Daoy (cell line): ENCODE measurements at regions not wholly inside any gene's neighbourhood (a gene's known extent, or its start where the extent isn't known, plus 50 kb on each side); places are given as distances from the start of the nearest gene placed in this dataset.
"Not testable (repeated sequence)": the region's sequence is repeated elsewhere in the genome, so short reads cannot be mapped to it uniquely, and the experiment has no call there.

Experiments used
- DNase-seq: peaks from one replicate; pipeline ENCODE4 v3.0.0-alpha.2; 2015; ENCODE audit warnings: low read depth

DNA sequence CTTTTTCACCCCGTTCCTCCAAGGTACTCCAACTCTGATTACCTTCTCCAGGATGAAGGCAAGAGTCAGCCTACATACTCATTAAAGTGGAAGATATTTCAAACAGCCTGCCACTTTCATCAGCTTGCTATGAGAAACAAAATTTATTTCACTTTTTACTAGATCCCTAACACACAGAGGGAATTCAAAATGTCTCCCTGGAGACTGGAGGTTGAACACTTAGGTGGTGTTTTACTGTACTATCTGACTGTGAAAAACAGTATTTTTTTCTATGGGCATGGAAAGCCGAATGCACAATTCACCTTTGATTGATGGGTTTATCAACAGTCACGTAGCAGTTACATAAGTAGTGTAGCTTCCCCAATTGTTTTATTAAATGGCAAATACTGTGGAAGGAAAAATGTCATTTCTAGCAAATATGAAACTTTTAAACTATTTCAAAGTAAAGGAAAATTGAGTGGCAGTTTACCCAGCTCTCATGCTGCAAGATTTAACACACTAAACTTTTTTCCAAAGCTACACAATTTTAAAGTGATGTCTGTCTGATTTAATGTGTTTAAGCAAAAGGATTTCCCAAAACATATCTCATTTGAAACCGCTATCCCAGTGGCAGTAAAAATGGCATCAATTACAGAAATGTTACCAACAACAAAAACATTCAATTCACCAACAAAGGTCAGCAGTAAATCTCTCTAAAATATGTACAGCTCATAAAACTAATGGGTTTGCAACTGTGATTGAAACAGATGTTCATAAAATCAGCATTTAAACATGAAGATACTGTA is 125.0 kb upstream of the TLE4 start:
- no peak for DNase-seq

DNA sequence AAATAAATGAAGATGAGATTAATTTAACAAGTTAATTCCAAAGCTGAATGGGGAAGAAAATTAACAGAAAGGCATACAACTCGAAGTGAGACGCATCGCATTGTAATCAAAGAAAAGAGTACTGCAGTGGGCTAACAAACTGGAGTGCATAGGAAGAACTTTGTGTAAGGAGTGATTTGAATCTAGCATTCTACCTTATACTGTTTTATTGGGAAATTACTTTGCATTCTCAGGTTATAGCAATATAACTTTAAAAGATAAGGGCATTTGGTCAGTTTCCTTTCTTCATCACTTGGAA is 124.5 kb upstream of the TLE4 start:
- DNase-seq, result no peak

DNA sequence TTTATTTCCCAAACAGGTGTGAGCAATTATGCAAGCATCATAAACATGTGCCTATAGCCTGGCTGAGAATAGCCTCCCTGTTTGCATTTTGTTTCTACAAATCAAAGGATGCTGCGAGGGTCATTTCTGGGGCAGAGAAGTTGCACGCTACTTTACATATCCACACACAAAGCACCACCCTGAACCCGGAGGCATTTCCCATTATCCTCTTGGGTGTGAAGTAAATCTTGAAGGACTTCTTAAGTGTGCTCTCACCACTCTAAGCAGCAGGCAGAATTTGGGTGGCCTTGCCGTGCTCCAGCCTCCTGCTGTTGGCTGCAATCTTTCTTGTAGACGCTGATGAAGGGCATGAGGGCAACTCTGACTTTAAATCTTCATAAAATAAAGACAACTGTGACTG is 124.0 kb upstream of the TLE4 start:
- no peak for DNase-seq

GRCh38 chr9:79452265-79452664 is 119.5 kb upstream of the TLE4 start:
- no peak for DNase-seq

DNA sequence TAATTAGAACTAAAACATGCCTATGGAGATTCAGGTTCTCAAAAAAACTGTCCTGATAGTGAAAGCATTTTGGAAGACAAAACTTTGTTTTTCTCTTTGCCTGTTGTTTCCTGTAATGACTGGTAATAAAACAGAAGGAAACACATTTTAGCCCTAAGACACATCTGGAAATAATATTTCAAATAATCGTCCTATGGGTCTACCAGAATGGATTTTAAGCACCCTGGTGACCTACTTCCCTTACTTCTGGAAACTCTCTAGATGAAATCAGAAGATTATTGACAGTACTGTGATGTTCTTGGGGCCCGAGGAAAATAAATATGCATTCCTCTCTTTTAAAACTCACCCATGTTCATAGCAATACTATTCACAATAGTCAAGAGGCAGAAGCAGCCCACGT is 110.1 kb upstream of the TLE4 start:
- no peak for DNase-seq

GRCh38 chr9:79465156-79465555 is 106.6 kb upstream of the TLE4 start:
- no peak for DNase-seq

- DNase-seq, result no peak
These were observed 102.6 kb upstream of the TLE4 start for GRCh38 chr9:79469164-79469563.

DNA sequence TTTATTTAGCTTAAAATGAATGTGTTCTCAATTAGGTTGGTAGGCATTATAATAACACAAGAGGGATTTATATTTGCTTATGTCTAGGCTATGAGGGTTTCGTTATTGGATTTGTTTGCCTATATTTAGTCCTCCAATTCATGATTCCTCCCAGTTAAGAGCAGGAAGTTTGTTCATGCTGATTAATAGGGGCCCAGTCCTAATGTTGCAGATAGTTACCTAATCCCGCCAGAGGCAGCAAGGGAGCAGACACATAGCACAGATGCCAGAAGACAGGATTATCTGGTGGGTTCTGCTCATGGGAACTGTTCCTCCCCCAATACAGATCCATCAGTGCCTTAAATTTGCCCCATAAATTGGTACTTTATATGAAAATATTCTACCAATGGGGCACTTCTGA is 100.8 kb upstream of the TLE4 start:
- DNase-seq, result no peak

DNA sequence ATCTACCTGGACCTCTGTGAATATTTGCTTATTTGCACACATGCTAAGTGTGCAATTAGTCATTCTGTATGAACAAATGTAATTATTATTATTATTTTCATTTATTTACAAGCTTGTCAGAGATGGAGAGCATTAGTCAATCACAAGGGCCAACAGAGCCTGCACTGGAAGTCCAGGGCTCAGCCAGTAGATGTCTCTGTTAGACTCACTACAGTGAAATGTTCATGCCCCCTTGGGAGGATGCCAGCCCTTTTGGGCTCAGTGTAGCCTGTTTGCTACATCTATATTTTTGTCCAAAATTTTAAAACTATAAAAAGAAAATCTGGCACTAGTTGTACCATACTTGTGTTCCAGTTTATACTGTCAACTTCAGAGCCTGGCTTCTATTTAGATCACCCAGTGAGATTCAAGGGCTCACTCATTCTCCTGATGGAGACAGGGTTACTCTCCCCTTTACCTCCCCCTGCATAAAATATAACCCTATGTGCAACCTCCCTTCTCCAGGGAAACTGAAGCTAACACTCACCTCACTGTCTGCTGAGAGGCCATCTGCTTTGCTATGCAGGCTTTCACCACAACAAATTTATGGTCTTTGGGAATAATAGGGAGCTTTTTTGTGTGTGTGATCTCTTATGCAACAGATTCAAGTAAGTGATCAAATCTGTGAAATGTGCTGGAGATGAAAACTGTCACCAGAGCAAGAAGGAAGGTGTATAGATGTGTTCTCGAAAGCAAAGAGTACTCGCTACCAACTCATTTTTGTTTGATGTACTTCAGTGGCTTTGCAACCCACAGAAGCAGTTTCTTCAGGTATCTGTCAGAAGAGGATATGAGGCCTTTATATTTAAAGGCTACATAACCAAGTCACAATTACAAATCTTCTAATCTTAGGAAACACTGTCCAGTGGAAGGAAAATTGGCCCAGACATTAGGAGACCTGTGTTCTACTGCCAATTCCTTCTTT is 99.9 kb upstream of the TLE4 start:
- peak; percentile 16 for DNase-seq

GRCh38 chr9:79473704-79474103 is 98.1 kb upstream of the TLE4 start:
- DNase-seq, result no peak

- no peak for DNase-seq
These were observed 94.4 kb upstream of the TLE4 start for GRCh38 chr9:79477241-79477840.

GRCh38 chr9:79477955-79478771 is 93.6 kb upstream of the TLE4 start:
- peak; percentile 22 for DNase-seq

DNA sequence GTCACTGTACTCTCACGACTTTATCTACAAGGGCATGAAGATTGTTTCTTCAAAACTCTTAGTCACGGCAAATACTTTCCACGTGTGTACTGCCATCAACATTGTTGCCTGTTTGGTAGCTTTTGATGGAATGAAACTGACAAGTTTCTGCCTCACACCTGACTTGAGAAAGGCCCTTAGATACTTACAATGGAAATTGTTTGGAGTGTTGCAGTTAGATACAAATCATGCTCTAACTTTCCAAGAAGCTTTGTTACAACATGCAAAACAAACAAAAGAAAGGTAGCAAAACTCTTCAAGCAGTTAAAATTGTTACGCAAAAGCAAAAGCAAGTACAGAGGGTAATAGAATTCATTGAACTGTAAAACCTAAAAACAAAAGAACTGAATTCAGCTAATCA is 91.1 kb upstream of the TLE4 start:
- DNase-seq, result no peak

- no peak for DNase-seq
These were observed 89.8 kb upstream of the TLE4 start for GRCh38 chr9:79481846-79482477.

GRCh38 chr9:79485258-79485657 is 86.5 kb upstream of the TLE4 start:
- no peak for DNase-seq

- DNase-seq, result peak; percentile 79
These were observed 82.3 kb upstream of the TLE4 start for GRCh38 chr9:79489261-79490000.

DNA sequence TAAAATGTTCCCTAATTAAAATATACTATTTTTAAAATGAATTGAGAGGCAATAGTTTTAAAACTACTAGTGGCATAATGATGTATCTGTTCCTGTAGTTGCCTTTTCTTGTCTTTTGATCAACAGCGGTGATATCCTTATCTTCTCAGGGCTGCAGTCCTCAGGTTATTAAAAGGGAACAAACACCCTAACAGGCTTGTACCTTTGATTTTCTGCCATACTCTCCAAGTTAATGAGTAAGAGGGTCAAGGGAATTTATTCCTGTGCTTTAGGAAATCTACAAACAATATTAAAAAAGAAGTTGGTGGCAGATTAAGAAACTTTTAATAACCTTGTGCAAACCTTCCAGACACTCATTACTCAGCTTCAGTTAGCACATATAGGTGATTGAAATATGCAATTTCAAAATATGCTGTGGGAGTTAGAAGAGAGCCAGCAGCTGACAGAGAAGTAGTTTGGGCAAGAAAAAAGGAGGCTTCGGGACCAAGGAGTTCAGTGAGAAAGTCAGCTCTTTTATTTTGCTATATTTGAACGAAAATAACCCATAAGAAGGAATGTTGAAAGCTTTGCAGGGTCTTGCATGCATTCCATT is 81.0 kb upstream of the TLE4 start:
- DNase-seq, result no peak

DNA sequence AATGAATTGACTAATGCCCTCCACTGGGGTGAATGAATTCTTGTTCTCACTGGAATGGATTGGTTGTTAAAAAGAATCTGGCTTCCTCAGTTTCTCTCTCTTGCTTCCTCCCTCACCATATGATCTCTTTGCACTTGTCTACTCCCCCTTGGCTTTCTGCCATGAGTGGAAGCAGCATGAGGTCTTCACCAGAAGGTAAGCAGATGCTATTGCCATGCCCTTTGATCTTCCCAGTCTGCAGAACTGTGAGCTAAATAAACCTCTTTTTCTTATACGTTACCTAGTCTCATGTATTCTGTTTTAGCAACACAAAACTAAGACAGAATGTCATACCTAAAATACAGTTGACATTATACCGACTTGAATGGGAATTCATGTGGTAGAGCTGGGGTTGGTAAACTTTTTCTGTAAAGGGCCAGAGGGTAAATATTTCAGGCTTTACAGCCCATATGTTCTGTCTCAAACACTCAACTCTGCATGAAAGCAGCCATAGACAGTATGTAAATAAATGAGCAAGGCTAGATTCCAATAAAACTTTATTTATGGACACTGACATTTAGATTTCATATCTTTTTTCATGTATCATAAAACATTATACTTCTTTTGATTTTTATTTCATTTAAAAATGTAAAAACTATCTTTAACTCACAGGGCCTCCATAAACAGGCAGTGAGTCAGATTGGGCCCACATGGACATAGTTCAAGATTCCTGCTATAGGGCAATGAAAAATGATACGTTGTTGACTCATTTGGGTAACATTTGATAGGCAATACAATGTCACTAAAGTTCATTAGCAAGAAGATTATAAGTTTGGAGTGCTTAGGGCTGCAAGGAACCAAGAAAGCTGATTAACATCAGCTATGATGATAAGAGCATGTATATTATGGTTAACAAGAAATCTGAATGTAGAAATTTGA is 79.4 kb upstream of the TLE4 start:
- DNase-seq, result peak; percentile 2

DNA sequence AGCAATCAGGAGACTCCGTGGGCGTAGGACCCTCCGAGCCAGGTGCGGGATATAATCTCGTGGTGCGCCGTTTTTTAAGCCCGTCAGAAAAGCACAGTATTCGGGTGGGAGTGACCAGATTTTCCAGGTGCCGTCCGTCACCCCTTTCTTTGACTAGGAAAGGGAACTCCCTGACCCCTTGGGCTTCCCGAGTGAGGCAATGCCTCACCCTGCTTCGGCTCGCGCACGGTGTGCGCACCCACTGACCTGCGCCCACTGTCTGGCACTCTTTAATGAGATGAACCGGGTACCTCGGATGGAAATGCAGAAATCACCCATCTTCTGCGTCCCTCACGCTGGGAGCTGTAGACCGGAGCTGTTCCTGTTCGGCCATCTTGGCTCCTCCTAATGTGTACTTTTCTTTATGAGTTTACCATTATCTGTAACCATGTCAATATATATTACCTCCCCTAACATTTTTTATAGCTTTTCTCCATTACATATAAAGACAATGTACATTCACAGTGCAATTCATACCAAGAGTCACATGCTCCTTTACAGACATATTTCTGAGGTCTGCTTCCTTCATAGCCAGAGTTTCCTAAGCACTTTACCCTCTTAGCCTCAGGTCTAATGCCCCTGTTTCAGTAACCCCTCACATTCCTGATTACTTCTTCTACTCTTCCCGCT is 71.4 kb upstream of the TLE4 start:
- not testable (repeated sequence) for DNase-seq
